ENCODE measurements at regions not wholly inside any gene's neighbourhood (a gene's known extent, or its start where the extent isn't known, plus 50 kb on each side); places are given as distances from the start of the nearest gene placed in this dataset.

GRCh38 chr4:138659812-138660316, 355.7 kb upstream of the NOCT start:
- TF ChIP-seq, protein P1, sequence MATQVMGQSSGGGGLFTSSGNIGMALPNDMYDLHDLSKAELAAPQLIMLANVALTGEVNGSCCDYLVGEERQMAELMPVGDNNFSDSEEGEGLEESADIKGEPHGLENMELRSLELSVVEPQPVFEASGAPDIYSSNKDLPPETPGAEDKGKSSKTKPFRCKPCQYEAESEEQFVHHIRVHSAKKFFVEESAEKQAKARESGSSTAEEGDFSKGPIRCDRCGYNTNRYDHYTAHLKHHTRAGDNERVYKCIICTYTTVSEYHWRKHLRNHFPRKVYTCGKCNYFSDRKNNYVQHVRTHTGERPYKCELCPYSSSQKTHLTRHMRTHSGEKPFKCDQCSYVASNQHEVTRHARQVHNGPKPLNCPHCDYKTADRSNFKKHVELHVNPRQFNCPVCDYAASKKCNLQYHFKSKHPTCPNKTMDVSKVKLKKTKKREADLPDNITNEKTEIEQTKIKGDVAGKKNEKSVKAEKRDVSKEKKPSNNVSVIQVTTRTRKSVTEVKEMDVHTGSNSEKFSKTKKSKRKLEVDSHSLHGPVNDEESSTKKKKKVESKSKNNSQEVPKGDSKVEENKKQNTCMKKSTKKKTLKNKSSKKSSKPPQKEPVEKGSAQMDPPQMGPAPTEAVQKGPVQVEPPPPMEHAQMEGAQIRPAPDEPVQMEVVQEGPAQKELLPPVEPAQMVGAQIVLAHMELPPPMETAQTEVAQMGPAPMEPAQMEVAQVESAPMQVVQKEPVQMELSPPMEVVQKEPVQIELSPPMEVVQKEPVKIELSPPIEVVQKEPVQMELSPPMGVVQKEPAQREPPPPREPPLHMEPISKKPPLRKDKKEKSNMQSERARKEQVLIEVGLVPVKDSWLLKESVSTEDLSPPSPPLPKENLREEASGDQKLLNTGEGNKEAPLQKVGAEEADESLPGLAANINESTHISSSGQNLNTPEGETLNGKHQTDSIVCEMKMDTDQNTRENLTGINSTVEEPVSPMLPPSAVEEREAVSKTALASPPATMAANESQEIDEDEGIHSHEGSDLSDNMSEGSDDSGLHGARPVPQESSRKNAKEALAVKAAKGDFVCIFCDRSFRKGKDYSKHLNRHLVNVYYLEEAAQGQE (IDR thresholded peaks at IDR 0.05; ENCODE audit: insufficient read depth in 1 of 2, low read depth in 2 of 2, low read length in 2 of 2) = no peak
- TF ChIP-seq FOXP2 (optimal IDR thresholded peaks at IDR 0.05; ENCODE audit: borderline replicate concordance, extremely low read depth, extremely low read length, insufficient read depth) = no peak
- no peak for TF ChIP-seq POLR2AphosphoS5 (IDR thresholded peaks at IDR 0.05; ENCODE audit: low read depth, low read length)
- TF ChIP-seq TAF1 (IDR thresholded peaks at IDR 0.05; ENCODE audit: borderline replicate concordance, insufficient read depth, low read length) = no peak

Measured in PFSK-1 (cell line).